ENCODE measurements at regions not wholly inside any gene's neighbourhood (a gene's known extent, or its start where the extent isn't known, plus 50 kb on each side); places are given as distances from the start of the nearest gene placed in this dataset.

- no peak for DNase-seq (ENCODE audit: low spot score)
- Mint-ChIP-seq H3K36me3 (ENCODE audit: low read depth) (peaks cover 23% of the 10 kb centered on the region; the same call in 2 of the 3 replicates), H3K4me1 (peaks cover 7% of the 10 kb centered on the region), H3K9me3 (peaks cover 41% of the 10 kb centered on the region), H3K4me3 (no peak overlapping the region), H3K27ac (no peak overlapping the region), H3K27me3 (ENCODE audit: insufficient read depth, low read depth, poor library complexity) (no peaks in the 10 kb centered on the region)
- H3K9me2 ChIP-seq (ENCODE audit: insufficient read depth) = no peaks in the 10 kb centered on the region
- peaks cover 4% of the 10 kb centered on the region; the same call in 1 of the 2 replicates for H3K36me3 ChIP-seq (ENCODE audit: insufficient read depth)
- H3K27me3 ChIP-seq (ENCODE audit: insufficient read depth) = no peaks in the 10 kb centered on the region
- H3K4me1 ChIP-seq (ENCODE audit: insufficient read depth) = no peaks in the 10 kb centered on the region; the same call in 1 of the 2 replicates
- no peaks in the 10 kb centered on the region for H4K20me1 ChIP-seq (replicated peaks; ENCODE audit: insufficient read depth)
- no peaks in the 10 kb centered on the region for H3K79me2 ChIP-seq (replicated peaks; ENCODE audit: insufficient read depth)
- TF ChIP-seq ZNF114 (CRISPR knock-in tag; IDR thresholded peaks at IDR 0.05) = no peak
- no peak for TF ChIP-seq ETS1 (IDR thresholded peaks at IDR 0.05)
- TF ChIP-seq EZH2 (IDR thresholded peaks at IDR 0.05; ENCODE audit: low read depth, unreplicated experiment) = no peak
- TF ChIP-seq CREB1 (CRISPR knock-in tag; IDR thresholded peaks at IDR 0.05; ENCODE audit: low read depth) = no peak
- no peak for TF ChIP-seq NANOG (IDR thresholded peaks at IDR 0.05; ENCODE audit: borderline replicate concordance)
- no peak for TF ChIP-seq EZH2phosphoT487 (IDR thresholded peaks at IDR 0.05; ENCODE audit: unreplicated experiment)
- TF ChIP-seq POLR2AphosphoS5 (IDR thresholded peaks at IDR 0.05; ENCODE audit: low read depth) = no peak
- no peak overlapping the region for H3K27ac ChIP-seq (ENCODE audit: low read depth)
- ATAC-seq = no peak
- H2AFZ ChIP-seq = peak overlapping the region; percentile 25; the same call in 1 of the 2 replicates
- no peak overlapping the region for H3K4me3 ChIP-seq
- no peak overlapping the region for H3K4me2 ChIP-seq
- no peaks in the 10 kb centered on the region for H3F3A ChIP-seq (replicated peaks; ENCODE audit: low read depth)
Observed at GRCh38 chr18:75945265-75945933, 517.9 kb upstream of the SMIM21 start.

- H3K27ac ChIP-seq (ENCODE audit: low read depth) = peak overlapping the region; percentile 33
- no peak for TF ChIP-seq JUNB (IDR thresholded peaks at IDR 0.05; ENCODE audit: unreplicated experiment)
- TF ChIP-seq ZNF462 (CRISPR knock-in tag; IDR thresholded peaks at IDR 0.05) = peak; percentile 8; the same call in 1 of the 2 replicates
- TF ChIP-seq NANOG (IDR thresholded peaks at IDR 0.05; ENCODE audit: borderline replicate concordance) = peak; percentile 84
- H3K4me2 ChIP-seq = peak overlapping the region; percentile 3
- H3K27me3 ChIP-seq (ENCODE audit: insufficient read depth) = no peaks in the 10 kb centered on the region
- no peaks in the 10 kb centered on the region for H3F3A ChIP-seq (replicated peaks; ENCODE audit: low read depth)
- H3K4me3 Mint-ChIP-seq = peak overlapping the region; percentile 42; the same call in 1 of the 3 replicates
- no peaks in the 10 kb centered on the region for H3K79me2 ChIP-seq (replicated peaks; ENCODE audit: insufficient read depth)
- H3K4me1 Mint-ChIP-seq = peaks cover 28% of the 10 kb centered on the region
- no peak overlapping the region for H2AFZ ChIP-seq
- peaks cover 24% of the 10 kb centered on the region for H3K9me2 ChIP-seq (ENCODE audit: insufficient read depth)
- H3K27ac Mint-ChIP-seq = no peak overlapping the region; the same call in 1 of the 2 replicates
- H3K27me3 Mint-ChIP-seq (ENCODE audit: insufficient read depth, low read depth, poor library complexity) = no peaks in the 10 kb centered on the region
- ATAC-seq (peak; percentile 94), DNase-seq (ENCODE audit: low spot score) (peak; percentile 50)
- peaks cover 35% of the 10 kb centered on the region; the same call in 2 of the 3 replicates for H3K36me3 Mint-ChIP-seq (ENCODE audit: low read depth)
- no peaks in the 10 kb centered on the region for H4K20me1 ChIP-seq (replicated peaks; ENCODE audit: insufficient read depth)
- 0 out of 2 replicates have a peak overlapping the region, but pooled peaks have one; percentile 8 for H3K4me3 ChIP-seq
- peaks cover 12% of the 10 kb centered on the region for H3K4me1 ChIP-seq (ENCODE audit: insufficient read depth)
- no peaks in the 10 kb centered on the region for H3K36me3 ChIP-seq (ENCODE audit: insufficient read depth)
- H3K9me3 Mint-ChIP-seq = peaks cover 21% of the 10 kb centered on the region; the same call in 2 of the 3 replicates
Observed at GRCh38 chr18:75937306-75937705, 509.8 kb upstream of the SMIM21 start.

Measured in GM23338 (cell line).